SK-N-SH treated with all-trans-retinoic acid at 6 μM for 48 hours (cell line): ENCODE measurements at regions not wholly inside any gene's neighbourhood (a gene's known extent, or its start where the extent isn't known, plus 50 kb on each side); places are given as distances from the start of the nearest gene placed in this dataset.

ENCODE experiments used
- ATAC-seq: fragments of 200-7000 bp; cut with Tn5 transposase; 3 replicates; pipeline ENCODE4 v1.9.1; 2020; ENCODE audit warnings: mild to moderate bottlenecking, moderate library complexity
- ARNTL ChIP-seq: fragments of 450-650 bp; formaldehyde crosslinking; IDR thresholded peaks from 2 replicates; pipeline ENCODE4 v1.5.0; 2020; ENCODE audit warnings: low read depth, mild to moderate bottlenecking, moderate library complexity, borderline replicate concordance
- BACH2 ChIP-seq: fragments of 250-450 bp; sonication (Bioruptor Pico); IDR thresholded peaks from 2 replicates; pipeline ENCODE4 v1.9.0; 2021; ENCODE audit warnings: mild to moderate bottlenecking, borderline replicate concordance
- CREB5 ChIP-seq: fragments of 250-450 bp; sonication (Bioruptor Pico); IDR thresholded peaks from 2 replicates; pipeline ENCODE4 v1.5.1; 2020; ENCODE audit warnings: low read depth, mild to moderate bottlenecking, moderate library complexity
- CSDC2 ChIP-seq: fragments of 250-450 bp; sonication (Bioruptor Pico); IDR thresholded peaks from 2 replicates; pipeline ENCODE4 v1.5.0; 2020; ENCODE audit warnings: mild to moderate bottlenecking, moderate library complexity
- ESRRG ChIP-seq: fragments of 250-450 bp; sonication (Bioruptor Pico); IDR thresholded peaks from 2 replicates; pipeline ENCODE4 v1.6.1; 2021; ENCODE audit warnings: mild to moderate bottlenecking
- GLIS3 ChIP-seq: fragments of 250-450 bp; sonication (Bioruptor Pico); IDR thresholded peaks from 2 replicates; pipeline ENCODE4 v1.5.0; 2020; ENCODE audit warnings: mild to moderate bottlenecking, moderate library complexity
- ISL1 ChIP-seq: fragments of 250-450 bp; sonication (Bioruptor Pico); IDR thresholded peaks from 2 replicates; pipeline ENCODE4 v2.1.2; 2022; ENCODE audit warnings: mild to moderate bottlenecking, moderate library complexity
- OSR1 ChIP-seq: fragments of 250-450 bp; sonication (Bioruptor Pico); IDR thresholded peaks from 2 replicates; pipeline ENCODE4 v1.8.0; 2022; ENCODE audit warnings: moderate library complexity, mild to moderate bottlenecking, inconsistent platforms
- PPARA ChIP-seq: fragments of 250-450 bp; sonication (Bioruptor Pico); IDR thresholded peaks from 2 replicates; pipeline ENCODE4 v1.5.0; 2020; ENCODE audit warnings: mild to moderate bottlenecking, borderline replicate concordance
- SNAI2 ChIP-seq: fragments of 250-450 bp; sonication (Bioruptor Pico); IDR thresholded peaks from 2 replicates; pipeline ENCODE4 v1.5.0; 2020; ENCODE audit warnings: mild to moderate bottlenecking, moderate library complexity
- TCF4 ChIP-seq: fragments of 250-450 bp; sonication (Bioruptor Pico); IDR thresholded peaks from 2 replicates; pipeline ENCODE4 v1.8.0; 2021; ENCODE audit warnings: mild to moderate bottlenecking, moderate library complexity, borderline replicate concordance
- TOX ChIP-seq: fragments of 250-450 bp; sonication (Bioruptor Pico); IDR thresholded peaks from 2 replicates; pipeline ENCODE4 v1.8.0; 2021; ENCODE audit warnings: mild to moderate bottlenecking, moderate library complexity, borderline replicate concordance
- TSHZ2 ChIP-seq: fragments of 250-450 bp; sonication (Bioruptor Pico); IDR thresholded peaks from 2 replicates; pipeline ENCODE4 v1.5.0; 2020; ENCODE audit warnings: mild to moderate bottlenecking, moderate library complexity
- ZC3H10 ChIP-seq: fragments of 250-450 bp; sonication (Bioruptor Pico); IDR thresholded peaks from 2 replicates; pipeline ENCODE4 v1.5.1; 2021; ENCODE audit warnings: mild to moderate bottlenecking, moderate library complexity
- ZFP3 ChIP-seq: fragments of 250-450 bp; sonication (Bioruptor Pico); IDR thresholded peaks from 2 replicates; pipeline ENCODE4 v1.5.0; 2020; ENCODE audit warnings: mild to moderate bottlenecking, moderate library complexity
- ZFP30 ChIP-seq: fragments of 450-650 bp; formaldehyde crosslinking; IDR thresholded peaks from 2 replicates; pipeline ENCODE4 v1.5.0; 2022; ENCODE audit warnings: mild to moderate bottlenecking, moderate library complexity
- ZNF565 ChIP-seq: fragments of 450-650 bp; formaldehyde crosslinking; conservative IDR thresholded peaks from 2 replicates; pipeline ENCODE4 v1.5.0; 2020; ENCODE audit warnings: low read depth, mild to moderate bottlenecking, moderate library complexity
- TF ChIP-seq, protein P1 (sequence below): fragments of 250-450 bp; sonication (Bioruptor Pico); IDR thresholded peaks from 2 replicates; pipeline ENCODE4 v1.8.0; 2020; ENCODE audit warnings: mild to moderate bottlenecking, moderate library complexity, borderline replicate concordance
- TF ChIP-seq, protein P2 (sequence below): fragments of 250-450 bp; sonication (Bioruptor Pico); IDR thresholded peaks from 2 replicates; pipeline ENCODE4 v1.8.0; 2021; ENCODE audit warnings: low read depth, mild to moderate bottlenecking, moderate library complexity, borderline replicate concordance

DNA sequence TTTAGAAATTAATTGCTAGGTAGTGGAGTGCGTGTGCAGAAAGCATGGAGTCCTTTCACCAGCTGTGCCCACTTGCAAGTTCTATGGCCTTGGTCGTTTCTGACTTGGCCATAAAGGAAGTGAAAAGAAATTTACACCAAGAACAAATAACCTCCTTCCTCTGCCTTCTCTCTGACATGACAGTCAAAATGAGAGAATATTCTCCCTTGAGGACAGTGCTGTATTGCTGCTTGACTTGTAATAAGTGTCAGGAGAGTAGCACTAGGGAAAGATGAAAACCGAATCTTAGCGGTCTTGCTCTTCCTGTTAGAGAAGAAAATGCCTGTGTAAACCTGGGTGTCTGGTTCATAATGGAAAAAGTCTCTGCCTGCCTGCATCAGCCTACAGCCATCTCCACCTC, 333.1 kb upstream of the RAG2 start (continued):
- TF ChIP-seq BACH2 (CRISPR knock-in tag) (no peak), ZFP30 (CRISPR knock-in tag) (no peak), ZFP3 (CRISPR knock-in tag) (no peak), TOX (CRISPR knock-in tag) (no peak), ARNTL (no peak)

DNA sequence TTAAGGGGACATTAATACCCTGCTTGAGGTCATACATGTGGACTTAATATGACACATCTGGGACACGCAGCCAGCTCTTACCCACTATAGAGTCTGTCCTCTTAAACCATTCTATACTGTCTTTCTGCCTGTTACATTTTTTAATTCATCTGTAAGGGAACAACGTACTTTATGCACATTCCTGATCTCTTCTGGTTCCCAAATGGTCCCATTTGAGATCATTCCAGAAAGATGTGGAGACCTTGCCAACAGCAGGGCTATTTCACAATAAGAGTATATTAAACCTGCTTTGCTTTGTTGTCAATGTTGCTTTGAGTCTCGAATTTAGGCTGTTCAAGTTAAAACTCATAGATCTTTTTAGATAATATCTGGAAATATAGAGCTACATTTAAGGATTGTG, 332.2 kb upstream of the RAG2 start:
- no peak for ATAC-seq

DNA sequence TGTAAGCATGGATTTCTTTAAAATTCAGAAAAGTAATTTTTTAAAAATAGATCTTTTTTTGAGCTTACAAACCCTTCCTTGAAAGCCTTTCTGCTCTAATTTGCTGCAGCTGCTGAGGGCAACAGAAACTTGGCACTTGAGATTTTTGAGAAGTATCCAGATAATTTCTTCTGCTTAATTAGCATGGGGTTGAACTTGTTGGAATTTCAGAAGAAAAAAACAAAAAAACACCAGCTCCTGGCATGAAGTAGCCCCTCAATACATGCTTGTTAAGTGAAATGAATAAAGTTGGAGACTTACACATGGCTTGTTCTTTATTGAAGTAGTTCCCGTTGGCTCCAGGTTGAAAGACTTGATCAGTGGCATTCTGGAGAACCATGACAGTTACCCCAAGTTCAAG, 331.4 kb upstream of the RAG2 start:
- no peak for ATAC-seq
- TF ChIP-seq, protein P1, sequence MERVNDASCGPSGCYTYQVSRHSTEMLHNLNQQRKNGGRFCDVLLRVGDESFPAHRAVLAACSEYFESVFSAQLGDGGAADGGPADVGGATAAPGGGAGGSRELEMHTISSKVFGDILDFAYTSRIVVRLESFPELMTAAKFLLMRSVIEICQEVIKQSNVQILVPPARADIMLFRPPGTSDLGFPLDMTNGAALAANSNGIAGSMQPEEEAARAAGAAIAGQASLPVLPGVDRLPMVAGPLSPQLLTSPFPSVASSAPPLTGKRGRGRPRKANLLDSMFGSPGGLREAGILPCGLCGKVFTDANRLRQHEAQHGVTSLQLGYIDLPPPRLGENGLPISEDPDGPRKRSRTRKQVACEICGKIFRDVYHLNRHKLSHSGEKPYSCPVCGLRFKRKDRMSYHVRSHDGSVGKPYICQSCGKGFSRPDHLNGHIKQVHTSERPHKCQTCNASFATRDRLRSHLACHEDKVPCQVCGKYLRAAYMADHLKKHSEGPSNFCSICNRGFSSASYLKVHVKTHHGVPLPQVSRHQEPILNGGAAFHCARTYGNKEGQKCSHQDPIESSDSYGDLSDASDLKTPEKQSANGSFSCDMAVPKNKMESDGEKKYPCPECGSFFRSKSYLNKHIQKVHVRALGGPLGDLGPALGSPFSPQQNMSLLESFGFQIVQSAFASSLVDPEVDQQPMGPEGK (CRISPR knock-in tag), result no peak
- TF ChIP-seq ZFP30 (CRISPR knock-in tag) (no peak), TSHZ2 (CRISPR knock-in tag) (no peak), TCF4 (no peak), ZFP3 (CRISPR knock-in tag) (no peak), ESRRG (CRISPR knock-in tag) (no peak), ZC3H10 (CRISPR knock-in tag) (no peak), PPARA (no peak), GLIS3 (CRISPR knock-in tag) (no peak), OSR1 (CRISPR knock-in tag) (no peak)
- TF ChIP-seq, protein P2, sequence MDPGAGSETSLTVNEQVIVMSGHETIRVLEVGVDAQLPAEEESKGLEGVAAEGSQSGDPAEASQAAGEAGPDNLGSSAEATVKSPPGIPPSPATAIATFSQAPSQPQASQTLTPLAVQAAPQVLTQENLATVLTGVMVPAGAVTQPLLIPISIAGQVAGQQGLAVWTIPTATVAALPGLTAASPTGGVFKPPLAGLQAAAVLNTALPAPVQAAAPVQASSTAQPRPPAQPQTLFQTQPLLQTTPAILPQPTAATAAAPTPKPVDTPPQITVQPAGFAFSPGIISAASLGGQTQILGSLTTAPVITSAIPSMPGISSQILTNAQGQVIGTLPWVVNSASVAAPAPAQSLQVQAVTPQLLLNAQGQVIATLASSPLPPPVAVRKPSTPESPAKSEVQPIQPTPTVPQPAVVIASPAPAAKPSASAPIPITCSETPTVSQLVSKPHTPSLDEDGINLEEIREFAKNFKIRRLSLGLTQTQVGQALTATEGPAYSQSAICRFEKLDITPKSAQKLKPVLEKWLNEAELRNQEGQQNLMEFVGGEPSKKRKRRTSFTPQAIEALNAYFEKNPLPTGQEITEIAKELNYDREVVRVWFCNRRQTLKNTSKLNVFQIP (CRISPR knock-in tag), result no peak
- TF ChIP-seq, all 23 proteins: peak for 0

More for the DNA sequence above, 332.2 kb upstream of the RAG2 start:
- TF ChIP-seq TOX (CRISPR knock-in tag) (no peak), ZNF565 (no peak), TSHZ2 (CRISPR knock-in tag) (no peak), BACH2 (CRISPR knock-in tag) (no peak), ISL1 (CRISPR knock-in tag) (no peak), ESRRG (CRISPR knock-in tag) (no peak), CREB5 (CRISPR knock-in tag) (no peak), SNAI2 (CRISPR knock-in tag) (no peak), ARNTL (no peak), CSDC2 (CRISPR knock-in tag) (no peak)
- TF ChIP-seq, protein P1 (CRISPR knock-in tag), result no peak
- TF ChIP-seq, all 23 proteins: peak for 0
